IMR-90 (cell line): ENCODE measurements at regions not wholly inside any gene's neighbourhood (a gene's known extent, or its start where the extent isn't known, plus 50 kb on each side); places are given as distances from the start of the nearest gene placed in this dataset.

Experiments used
- ATAC-seq: fragments of 200-7000 bp; cut with Tn5 transposase; 2 replicates; pipeline ENCODE4 v1.9.1; 2020; ENCODE audit warnings: low read depth, mild to moderate bottlenecking, moderate library complexity
- BruUV-seq: library from RNA; stranded (reverse); fragments of 400-500 nt; replicated peaks from 2 replicates; lab custom pipeline; 2021; lab: Mats Ljungman, UMichigan
- CTCF ChIA-PET: fragments of 300-600 bp; formaldehyde crosslinking; extraction: SDS; loops from one replicate; lab custom pipeline; 2021; ENCODE audit warnings: antibody characterized with exemption; lab: Yijun Ruan, JAX
- POLR2A ChIA-PET: fragments of 300-600 bp; sonication (Branson Sonifier 250); formaldehyde crosslinking; loops from one replicate; lab custom pipeline; 2022; ENCODE audit warnings: antibody characterized with exemption; ENCODE audit not compliant: unreplicated experiment; lab: Charles Lee
- DNase-seq: peaks from one replicate; pipeline ENCODE4 v3.0.0; 2013
- H2AFZ ChIP-seq: replicated peaks from 2 replicates; pipeline ENCODE3; 2013; ENCODE audit warnings: low read length, mild to moderate bottlenecking; ENCODE audit not compliant: poor library complexity
- H2AK5ac ChIP-seq: 2 replicates; pipeline ENCODE4 v1.6.1; 2013; ENCODE audit warnings: low read depth, low read length, inconsistent platforms
- H2AK9ac ChIP-seq: replicated peaks from 2 replicates; pipeline ENCODE3; 2013; ENCODE audit warnings: mild to moderate bottlenecking, low read depth, low read length, moderate library complexity; ENCODE audit not compliant: poor library complexity
- H2BK120ac ChIP-seq: 2 replicates; pipeline ENCODE4 v1.6.1; 2013; ENCODE audit warnings: low read depth, low read length, inconsistent platforms
- H2BK15ac ChIP-seq: 3 replicates; pipeline ENCODE4 v1.6.1; 2013; ENCODE audit warnings: low read depth, low read length, inconsistent platforms
- H2BK20ac ChIP-seq: 2 replicates; pipeline ENCODE4 v1.6.1; 2013; ENCODE audit warnings: low read depth, mild to moderate bottlenecking, inconsistent platforms, low read length, moderate library complexity
- H2BK5ac ChIP-seq: 2 replicates; pipeline ENCODE4 v1.6.1; 2013; ENCODE audit warnings: mild to moderate bottlenecking, low read depth, low read length, inconsistent platforms; ENCODE audit not compliant: poor library complexity, severe bottlenecking
- H3K14ac ChIP-seq: replicated peaks from 2 replicates; pipeline ENCODE4 v1.6.1; 2013; ENCODE audit warnings: low read depth, low read length, inconsistent platforms
- H3K18ac ChIP-seq: 2 replicates; pipeline ENCODE4 v1.6.1; 2013; ENCODE audit warnings: low read depth, low read length, control low read depth
- H3K23ac ChIP-seq: 2 replicates; pipeline ENCODE4 v1.6.1; 2013; ENCODE audit warnings: low read depth, low read length, inconsistent platforms
- H3K27ac ChIP-seq: 2 replicates; pipeline ENCODE4 v1.5.1; 2013; ENCODE audit warnings: mild to moderate bottlenecking, control low read depth, low read length; ENCODE audit not compliant: insufficient read depth
- H3K27me3 ChIP-seq: 2 replicates; pipeline ENCODE4 v1.6.1; 2013; ENCODE audit warnings: low read length; ENCODE audit not compliant: control insufficient read depth, insufficient read depth
- H3K36me3 ChIP-seq: 2 replicates; pipeline ENCODE4 v1.6.1; 2013; ENCODE audit warnings: low read length, mixed read lengths; ENCODE audit not compliant: control insufficient read depth, insufficient read depth
- H3K4ac ChIP-seq: 2 replicates; pipeline ENCODE4 v1.6.1; 2013; ENCODE audit warnings: low read depth, low read length, inconsistent platforms
- H3K4me1 ChIP-seq: 2 replicates; pipeline ENCODE4 v1.6.1; 2013; ENCODE audit warnings: low read length, mixed read lengths; ENCODE audit not compliant: control insufficient read depth, insufficient read depth
- H3K4me2 ChIP-seq: 2 replicates; pipeline ENCODE4 v1.6.1; 2013; ENCODE audit warnings: low read depth, mild to moderate bottlenecking, control low read depth, low read length, moderate library complexity
- H3K4me3 ChIP-seq: 2 replicates; pipeline ENCODE4 v1.5.1; 2013; ENCODE audit warnings: low read depth, mild to moderate bottlenecking, control low read depth, low read length, moderate library complexity; ENCODE audit not compliant: insufficient read depth
- H3K56ac ChIP-seq: 2 replicates; pipeline ENCODE4 v1.6.1; 2013; ENCODE audit warnings: low read length, inconsistent platforms; ENCODE audit not compliant: insufficient read depth; ENCODE audit errors: extremely low read depth
- H3K79me1 ChIP-seq, 2 experiments: 2 replicates each; pipeline ENCODE4 v1.6.1; 2013; ENCODE audit warnings: low read length in 2 of 2, inconsistent platforms in 1 of 2, low read depth in 1 of 2
- H3K9ac ChIP-seq: 2 replicates; pipeline ENCODE4 v1.6.1; 2013; ENCODE audit warnings: low read depth, low read length, control low read depth
- H3K9me1 ChIP-seq: 2 replicates; pipeline ENCODE4 v1.6.1; 2013; ENCODE audit warnings: low read length, inconsistent platforms; ENCODE audit not compliant: insufficient read depth
- H3K9me3 ChIP-seq: 2 replicates; pipeline ENCODE4 v1.6.1; 2013; ENCODE audit warnings: low read length; ENCODE audit not compliant: control insufficient read depth, insufficient read depth
- H4K20me1 ChIP-seq: 2 replicates; pipeline ENCODE4 v1.6.1; 2013; ENCODE audit warnings: low read length, inconsistent platforms; ENCODE audit not compliant: insufficient read depth
- H4K5ac ChIP-seq: 2 replicates; pipeline ENCODE4 v1.6.1; 2013; ENCODE audit warnings: mild to moderate bottlenecking, low read depth, low read length, control low read depth
- H4K8ac ChIP-seq, 2 experiments: 2 replicates each; pipeline ENCODE4 v1.6.1; 2013; ENCODE audit warnings: low read depth in 2 of 2, low read length in 2 of 2, control low read depth in 1 of 2, inconsistent platforms in 1 of 2
- H4K91ac ChIP-seq: 2 replicates; pipeline ENCODE4 v1.6.1; 2013; ENCODE audit warnings: low read depth, low read length, inconsistent platforms; ENCODE audit not compliant: insufficient read depth
- BHLHE40 ChIP-seq: fragments of 150-350 bp; IDR thresholded peaks from 2 replicates; pipeline ENCODE4 v1.6.1; 2016; ENCODE audit warnings: mild to moderate bottlenecking, low read depth, low read length
- FOS ChIP-seq: fragments of 150-350 bp; IDR thresholded peaks from 2 replicates; pipeline ENCODE4 v1.6.1; 2016; ENCODE audit warnings: low read depth, low read length
- MXI1 ChIP-seq: IDR thresholded peaks from 2 replicates; pipeline ENCODE4 v1.6.1; 2012; ENCODE audit warnings: low read depth, mild to moderate bottlenecking, low read length, moderate library complexity, borderline replicate concordance
- WGBS, 2 experiments: methylation state at CpG; one replicate each; pipeline versions ENCODE4 v1.1.5 to v1.1.7; 2013; ENCODE audit warnings: missing lambda C conversion rate in 2 of 2; ENCODE audit not compliant: insufficient read length in 1 of 2; ENCODE audit errors: extremely low coverage in 2 of 2; 5-methylcytosine and 5-hydroxymethylcytosine counted together
- dilution Hi-C: fragments of 300-500 bp; cut with HindIII; formaldehyde crosslinking; loops from one replicate; pipeline ENCODE4 v1.14.3; 2018; ENCODE audit warnings: low sequenced_read_pairs; ENCODE audit not compliant: unreplicated experiment
- in situ Hi-C: fragments of 300-500 bp; cut with MboI; formaldehyde crosslinking; loops from 3 replicates; pipeline ENCODE4 v1.14.3; 2019; ENCODE audit warnings: low sequenced_read_pairs, inconsistent platforms, mixed read lengths
- intact Hi-C: fragments of 100-400 bp; cut with micrococcal nuclease; formaldehyde crosslinking; loops from 2 replicates; pipeline ENCODE4 v1.10.0; 2022

GRCh38 chr6:28747631-28748157 is 176.1 kb downstream of the TRIM27 start:
- in situ Hi-C loops: no loop called here
- BruUV-seq: no TSS peak
- H2AK9ac ChIP-seq: no peak overlapping the region
- H3K14ac ChIP-seq: no peak overlapping the region
- DNase-seq (peak; percentile 84), ATAC-seq (peak; percentile 99)
- POLR2A ChIA-PET: no interaction called here
- WGBS, 2 experiments: 0% methylated on average over 3 of the region's 19 CpGs; no CpG with 5 or more reads in 1 of the 2 experiments
- H3K23ac ChIP-seq: no peak overlapping the region
- peak overlapping the region; percentile 85; the same call in 1 of the 2 replicates for H3K4me2 ChIP-seq
- TF ChIP-seq MXI1 (no peak), FOS (peak; percentile 76), BHLHE40 (no peak)
- no peak overlapping the region for H3K56ac ChIP-seq
- H3K9ac ChIP-seq: no peak overlapping the region
- H3K27ac ChIP-seq: no peak overlapping the region
- no peak overlapping the region for H2BK120ac ChIP-seq
- no peak overlapping the region for H4K91ac ChIP-seq
- H2AFZ ChIP-seq: no peak overlapping the region
- H2BK20ac ChIP-seq: no peak overlapping the region
- no peaks in the 10 kb centered on the region for H4K20me1 ChIP-seq
- H3K18ac ChIP-seq: no peak overlapping the region
- no peak overlapping the region for H3K4me3 ChIP-seq
- H3K36me3 ChIP-seq: no peaks in the 10 kb centered on the region
- H2BK15ac ChIP-seq: no peak overlapping the region
- no peak overlapping the region for H3K4ac ChIP-seq
- no peak overlapping the region for H4K8ac ChIP-seq
- H3K27me3 ChIP-seq: no peaks in the 10 kb centered on the region
- no peaks in the 10 kb centered on the region for H3K79me1 ChIP-seq
- dilution Hi-C loops: no loop called here
- no peaks in the 10 kb centered on the region for H3K9me3 ChIP-seq
- H3K4me1 ChIP-seq: no peaks in the 10 kb centered on the region
- H2AK5ac ChIP-seq: no peak overlapping the region
- CTCF ChIA-PET: no interaction called here
- H2BK5ac ChIP-seq: no peak overlapping the region
- no peak overlapping the region for H4K5ac ChIP-seq
- intact Hi-C loops: no loop called here
- H3K9me1 ChIP-seq: no peaks in the 10 kb centered on the region
